HepG2 (cell line): ENCODE measurements at regions not wholly inside any gene's neighbourhood (a gene's known extent, or its start where the extent isn't known, plus 50 kb on each side); places are given as distances from the start of the nearest gene placed in this dataset.
A peak's percentile ranks its signal among the peaks of the same experiment; 100 is the strongest.

ENCODE experiments used
- ATAC-seq: fragments of 200-7000 bp; cut with Tn5 transposase; 3 replicates; pipeline ENCODE4 v1.9.1; 2020; ENCODE audit warnings: mild to moderate bottlenecking, moderate library complexity
- BruUV-seq: library from RNA; stranded (reverse); fragments of 400-500 nt; replicated peaks from 2 replicates; lab custom pipeline; 2021; lab: Mats Ljungman, UMichigan
- CTCF ChIA-PET: fragments of 300-600 bp; formaldehyde crosslinking; extraction: SDS; loops from one replicate; lab custom pipeline; 2021; ENCODE audit warnings: low total read pairs, inconsistent platforms, low intra/inter-chr PET ratio; lab: Yijun Ruan, JAX
- POLR2A ChIA-PET: fragments of 350-600 bp; sonication (Branson Sonifier 250); formaldehyde crosslinking; loops from one replicate; lab custom pipeline; 2020; ENCODE audit warnings: antibody characterized with exemption, inconsistent platforms; lab: Yijun Ruan, JAX
- DNase-seq: peaks from one replicate; pipeline ENCODE4 v3.0.0-alpha.2; 2015; ENCODE audit warnings: low spot score
- FAIRE-seq: peaks from 3 replicates; lab custom pipeline; 2011; peaks lifted over from hg19 to GRCh38; lab: Jason Lieb, UNC
- H2AFZ ChIP-seq: one replicate; pipeline ENCODE4 v1.6.1; 2011; ENCODE audit warnings: low read length, inconsistent platforms
- H3K27ac ChIP-seq: fragments of 300-600 bp; 3 replicates; pipeline ENCODE4 v1.8.0; 2011; ENCODE audit warnings: mixed run types, mild to moderate bottlenecking, mixed read lengths, low read length, inconsistent platforms; ENCODE audit not compliant: insufficient read depth; ENCODE audit errors: extremely low read length
- H3K27me3 ChIP-seq, 2 experiments: fragments of 200-600 bp in 1 of 2; 2 replicates in 1 of 2; 3 replicates in 1 of 2; pipeline versions ENCODE4 v1.6.0 to v1.8.0; 2011; ENCODE audit warnings: low read length in 2 of 2, mild to moderate bottlenecking in 2 of 2, moderate library complexity in 2 of 2, inconsistent platforms in 1 of 2; ENCODE audit not compliant: insufficient read depth in 2 of 2, control insufficient read depth in 1 of 2
- H3K36me3 ChIP-seq, 2 experiments: fragments of 200-600 bp in 1 of 2; replicated peaks in 1 of 2; 2 replicates in 1 of 2; 3 replicates in 1 of 2; pipeline versions ENCODE4 v1.5.1 to v1.8.0; 2011; ENCODE audit warnings: low read length in 2 of 2, inconsistent platforms in 1 of 2; ENCODE audit not compliant: insufficient read depth in 2 of 2, control insufficient read depth in 1 of 2
- H3K4me1 ChIP-seq: 2 replicates; pipeline ENCODE4 v1.5.1; 2012; ENCODE audit warnings: low read length, inconsistent platforms; ENCODE audit not compliant: insufficient read depth
- H3K4me2 ChIP-seq: 2 replicates; pipeline ENCODE4 v1.6.0; 2011; ENCODE audit warnings: low read depth, low read length, inconsistent platforms
- H3K4me3 ChIP-seq, 3 experiments: fragments of 200-600 bp in 1 of 3; sonication (generic), shearing (Covaris generic) in 1 of 3; replicated peaks in 1 of 3; 2 replicates each; pipeline ENCODE4 v1.5.1; 2011 to 2016; ENCODE audit warnings: low read length in 3 of 3, inconsistent platforms in 2 of 3, low read depth in 2 of 3, mild to moderate bottlenecking in 2 of 3, control low read depth in 1 of 3, mixed read lengths in 1 of 3; ENCODE audit not compliant: insufficient read depth in 1 of 3
- H3K79me2 ChIP-seq: one replicate; pipeline ENCODE4 v1.6.1; 2011; ENCODE audit warnings: low read length, inconsistent platforms; ENCODE audit not compliant: insufficient read depth
- H3K9ac ChIP-seq: 2 replicates; pipeline ENCODE4 v1.6.0; 2011; ENCODE audit warnings: mild to moderate bottlenecking, low read depth, low read length, inconsistent platforms; ENCODE audit not compliant: insufficient read depth
- H3K9me3 ChIP-seq: 2 replicates; pipeline ENCODE4 v1.5.1; 2012; ENCODE audit warnings: mild to moderate bottlenecking, low read length
- H4K20me1 ChIP-seq: 2 replicates; pipeline ENCODE4 v1.6.0; 2011; ENCODE audit warnings: inconsistent platforms, mild to moderate bottlenecking, low read length, moderate library complexity; ENCODE audit not compliant: insufficient read depth
- AHR ChIP-seq: IDR thresholded peaks from 2 replicates; pipeline ENCODE4 v1.6.1; 2018; ENCODE audit warnings: missing genetic modification reagents, missing compliant biosample characterization
- BCL3 ChIP-seq: sonication (generic); formaldehyde crosslinking; IDR thresholded peaks from 2 replicates; pipeline ENCODE4 v1.5.1; 2020; ENCODE audit warnings: mild to moderate bottlenecking, missing genetic modification reagents, moderate library complexity
- HNF4A ChIP-seq: sonication (generic); formaldehyde crosslinking; IDR thresholded peaks from 2 replicates; pipeline ENCODE4 v1.4.0; 2020; ENCODE audit warnings: missing genetic modification reagents
- MBNL3 ChIP-seq: fragments of 250-450 bp; sonication (Bioruptor Pico); conservative IDR thresholded peaks from 2 replicates; pipeline ENCODE4 v1.8.0; 2022; ENCODE audit warnings: mild to moderate bottlenecking, inconsistent platforms
- NFIC ChIP-seq: IDR thresholded peaks from 2 replicates; pipeline ENCODE4 v1.6.1; 2012; ENCODE audit warnings: mild to moderate bottlenecking, low read length, inconsistent platforms
- NPAS2 ChIP-seq: sonication (generic); formaldehyde crosslinking; IDR thresholded peaks from 2 replicates; pipeline ENCODE4 v1.8.0; 2022; ENCODE audit warnings: mild to moderate bottlenecking, missing genetic modification reagents, borderline replicate concordance
- PRMT3 ChIP-seq: sonication (generic); formaldehyde crosslinking; IDR thresholded peaks from 2 replicates; pipeline ENCODE4 v1.8.1; 2022; ENCODE audit warnings: low read depth, mild to moderate bottlenecking, moderate library complexity, missing genetic modification reagents, borderline replicate concordance
- SIX1 ChIP-seq: sonication (generic); formaldehyde crosslinking; IDR thresholded peaks from 2 replicates; pipeline ENCODE4 v1.4.0; 2020; ENCODE audit warnings: missing genetic modification reagents, borderline replicate concordance
- TAF1 ChIP-seq: sonication (generic); formaldehyde crosslinking; IDR thresholded peaks from 2 replicates; pipeline ENCODE4 v1.4.0; 2020; ENCODE audit warnings: missing genetic modification reagents
- TRIM24 ChIP-seq: sonication (generic); formaldehyde crosslinking; IDR thresholded peaks from 2 replicates; pipeline ENCODE4 v1.8.0; 2022; ENCODE audit warnings: mild to moderate bottlenecking, missing genetic modification reagents
- ZBTB25 ChIP-seq: IDR thresholded peaks from 2 replicates; pipeline ENCODE4 v1.6.1; 2018; ENCODE audit warnings: missing genetic modification reagents
- ZNF142 ChIP-seq: sonication (generic); formaldehyde crosslinking; IDR thresholded peaks from 2 replicates; pipeline ENCODE4 v1.4.0; 2020; ENCODE audit warnings: missing genetic modification reagents
- ZNF251 ChIP-seq: sonication (generic); formaldehyde crosslinking; IDR thresholded peaks from 2 replicates; pipeline ENCODE4 v1.9.0; 2021; ENCODE audit warnings: mild to moderate bottlenecking, missing genetic modification reagents
- ZNF446 ChIP-seq: sonication (generic); formaldehyde crosslinking; IDR thresholded peaks from 2 replicates; pipeline ENCODE4 v1.5.0; 2020; ENCODE audit warnings: mild to moderate bottlenecking, missing genetic modification reagents
- WGBS: methylation state at CpG from one replicate; pipeline ENCODE4 v1.1.6; 2017; ENCODE audit warnings: low lambda C conversion rate; 5-methylcytosine and 5-hydroxymethylcytosine counted together
- in situ Hi-C: cut with HindIII; loops from 2 replicates; pipeline ENCODE4 v1.10.0; 2017; ENCODE audit warnings: low pct_unique_long_range_greater_than_20kb; ENCODE audit not compliant: extremely low pct_ligation_motif_present
- intact Hi-C: fragments of 100-400 bp; cut with micrococcal nuclease; formaldehyde crosslinking; loops from one replicate; pipeline ENCODE4 v1.10.0; 2022; ENCODE audit not compliant: unreplicated experiment

GRCh38 chr3:194078045-194078821, 57.7 kb upstream of the HES1 start:
- H3K4me3 ChIP-seq, result no peak overlapping the region
- H3K27me3 ChIP-seq, result no peaks in the 10 kb centered on the region; a peak in 1 of 5 replicates
- no peak overlapping the region for H3K4me2 ChIP-seq
- H3K27ac ChIP-seq, result no peak overlapping the region
- no peaks in the 10 kb centered on the region for H3K9me3 ChIP-seq
- H4K20me1 ChIP-seq, result no peaks in the 10 kb centered on the region
- H3K36me3 ChIP-seq, result no peaks in the 10 kb centered on the region
- H3K9ac ChIP-seq, result no peak overlapping the region
- POLR2A ChIA-PET, result interaction anchor here (1.5 to 2.6 kb wide), 4 partner anchors 12 to 58 kb away, joined by 3 to 7 read pairs (median 6); partner anchors contain the start of gene HES1
- H3K79me2 ChIP-seq, result no peaks in the 10 kb centered on the region
- ATAC-seq, result no peak
- CTCF ChIA-PET, result no interaction called here
- 33% methylated on average over 8 of the region's 8 CpGs for WGBS
- intact Hi-C loops (loop anchor here (5.0 to 10.0 kb wide), 2 partner anchors 237 to 296 kb away; no protein-coding TSS in a partner anchor), in situ Hi-C loops (loop anchor here (10.0 kb wide), 1 partner anchor 57 kb away; the partner anchor contains the start of gene HES1)
- no peak for FAIRE-seq
- H2AFZ ChIP-seq, result no peak overlapping the region
- no TSS peak for BruUV-seq
- peaks cover 58% of the 10 kb centered on the region for H3K4me1 ChIP-seq
- DNase-seq, result no peak
- TF ChIP-seq AHR (CRISPR knock-in tag) (no peak), ZNF142 (CRISPR knock-in tag) (no peak), ZNF446 (CRISPR knock-in tag) (no peak), ZBTB25 (CRISPR knock-in tag) (0 out of 2 replicates have a peak, but pooled peaks have one; percentile 24), MBNL3 (CRISPR knock-in tag) (no peak), SIX1 (CRISPR knock-in tag) (peak; percentile 86), BCL3 (CRISPR knock-in tag) (no peak), HNF4A (CRISPR knock-in tag) (peak; percentile 23; the same call in 1 of the 2 replicates), PRMT3 (CRISPR knock-in tag) (no peak), NFIC (no peak; the same call in 1 of the 2 replicates), TRIM24 (no peak), NPAS2 (CRISPR knock-in tag) (no peak), TAF1 (CRISPR knock-in tag) (no peak), ZNF251 (CRISPR knock-in tag) (no peak)
